LHCN-M2 (cell line): ENCODE measurements at regions not wholly inside any gene's neighbourhood (a gene's known extent, or its start where the extent isn't known, plus 50 kb on each side); places are given as distances from the start of the nearest gene placed in this dataset.
"Not testable (repeated sequence)": the region's sequence is repeated elsewhere in the genome, so short reads cannot be mapped to it uniquely, and the experiment has no call there.

ENCODE experiments used
- DNase-seq: peaks from one replicate; pipeline ENCODE4 v3.0.0-alpha.2; 2012; ENCODE audit warnings: low read depth

- no peak for DNase-seq
Measured at GRCh38 chr6:28794175-28795002, 129.4 kb downstream of the TRIM27 start.

GRCh38 chr6:28800647-28801046 is 123.1 kb downstream of the TRIM27 start:
- DNase-seq, result not testable (repeated sequence)

GRCh38 chr6:28802417-28803336 is 121.1 kb downstream of the TRIM27 start:
- peak; percentile 64 for DNase-seq

DNA sequence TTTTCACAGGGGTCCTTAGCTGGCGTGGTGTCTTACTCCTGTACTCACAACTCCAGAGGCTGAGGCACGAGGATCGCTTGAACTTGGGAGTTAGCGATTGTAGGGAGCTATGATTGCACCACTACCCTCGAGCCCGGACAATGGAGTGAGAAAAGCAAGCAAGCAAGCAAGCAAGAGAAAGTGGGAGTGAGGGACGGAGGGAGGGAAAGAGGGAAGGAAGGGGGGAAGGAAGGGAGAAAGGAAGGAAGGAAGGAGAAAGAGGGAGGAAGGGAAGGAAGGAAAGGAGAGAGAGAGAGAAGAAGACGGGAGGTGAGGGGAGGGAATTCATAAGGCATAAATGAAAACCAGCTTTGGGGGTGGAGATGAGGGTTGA is 120.5 kb downstream of the TRIM27 start:
- DNase-seq, result no peak

DNA sequence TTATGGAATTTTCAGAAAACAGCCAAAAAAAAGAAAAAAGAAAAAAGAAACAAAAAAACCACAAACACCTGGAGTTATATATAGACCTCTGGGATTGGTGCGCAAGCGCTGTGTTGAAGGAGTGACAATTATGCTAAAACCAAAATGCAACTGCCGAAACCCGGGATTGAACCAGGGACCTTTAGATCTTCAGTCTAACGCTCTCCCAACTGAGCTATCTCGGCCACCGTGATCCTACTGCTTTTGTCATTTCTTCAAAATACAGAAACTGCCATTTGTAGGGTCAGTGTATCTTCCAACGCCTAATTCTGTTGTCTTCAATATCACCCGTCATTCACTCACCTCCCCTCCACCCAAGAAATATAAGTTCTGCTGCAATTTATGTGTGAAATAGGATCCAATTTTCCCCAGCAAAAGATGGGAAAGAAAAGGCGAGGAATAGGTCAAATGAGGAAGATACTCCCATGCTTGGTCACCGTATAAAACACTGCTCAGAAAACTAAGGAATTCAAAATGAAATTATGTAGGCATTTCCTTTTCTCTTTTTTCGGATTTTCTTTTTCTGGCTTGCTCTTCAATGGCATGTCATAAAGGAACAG is 116.0 kb downstream of the TRIM27 start:
- peak; percentile 72 for DNase-seq

DNA sequence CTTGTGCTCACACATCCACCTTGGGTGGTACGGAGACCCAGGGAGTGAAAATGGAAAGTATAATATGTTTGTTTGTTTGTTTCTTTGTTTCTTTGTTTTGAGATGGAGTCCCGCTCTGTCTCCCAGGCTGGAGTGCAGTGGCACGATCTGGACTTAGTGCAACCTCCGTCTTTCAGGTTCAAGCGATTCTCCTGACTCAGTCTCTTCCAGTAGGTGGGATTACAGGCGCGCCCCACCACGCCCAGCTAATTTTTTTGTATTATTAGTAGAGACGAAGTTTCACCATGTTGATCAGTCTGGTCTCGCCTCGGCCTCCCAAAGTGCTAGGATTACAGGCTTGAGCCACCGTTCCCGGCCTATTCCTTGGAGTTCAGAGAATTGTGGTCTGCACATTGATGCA is 115.4 kb downstream of the TRIM27 start:
- no peak for DNase-seq

DNA sequence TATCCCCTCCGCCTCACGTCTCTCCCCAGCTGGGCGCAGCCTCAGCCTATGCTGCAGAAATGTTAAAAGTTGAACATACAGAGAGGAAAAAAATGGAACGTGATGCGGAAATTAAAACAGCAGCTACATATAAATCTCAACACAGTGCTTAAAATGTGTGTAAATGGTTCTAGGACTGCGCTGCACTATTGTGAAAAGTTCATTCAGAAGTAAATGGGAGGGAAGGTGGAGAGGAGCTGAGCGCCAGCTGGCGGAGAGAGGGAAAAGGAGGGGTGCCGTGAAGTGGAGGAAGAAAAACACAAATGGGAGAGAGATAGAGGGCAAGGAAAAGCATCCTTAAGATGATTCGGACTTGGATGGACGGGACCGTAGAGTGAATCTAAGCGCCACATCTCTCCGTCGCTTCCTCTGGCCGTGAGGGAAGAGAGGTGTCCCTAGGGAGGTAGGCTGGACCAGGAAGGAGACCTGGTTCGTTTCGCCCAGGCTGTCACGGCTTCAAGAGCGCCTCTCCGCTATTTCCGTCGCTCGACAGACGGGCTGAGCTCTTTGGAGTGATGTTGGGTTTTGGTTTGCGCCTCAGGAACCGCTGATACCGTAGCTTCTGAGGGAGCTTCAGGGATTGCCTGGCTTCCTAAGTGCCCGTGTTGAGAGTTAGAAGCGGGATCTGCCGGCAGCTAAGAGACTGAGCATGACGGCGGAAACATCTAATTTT is 113.7 kb downstream of the TRIM27 start:
- DNase-seq, result no peak

DNA sequence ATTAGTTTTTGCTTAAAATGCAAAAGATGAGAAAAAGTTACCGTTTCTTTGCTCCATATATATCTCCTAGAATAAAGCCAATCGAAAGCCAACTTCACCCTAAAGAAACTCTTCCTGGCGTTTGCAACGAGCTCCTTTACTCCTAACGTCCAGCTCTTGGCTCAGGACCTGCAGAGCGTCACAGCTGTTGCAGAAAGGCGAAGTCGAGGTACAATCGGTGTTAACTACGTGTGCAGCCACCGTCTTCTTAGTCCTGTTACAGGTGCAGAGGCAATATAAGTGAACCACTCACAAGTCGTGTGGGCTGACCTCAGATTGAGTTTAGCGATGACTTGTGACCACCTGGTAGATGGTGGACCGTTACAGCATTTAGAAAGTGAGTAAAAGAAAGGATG is 113.1 kb downstream of the TRIM27 start:
- DNase-seq, result no peak

DNA sequence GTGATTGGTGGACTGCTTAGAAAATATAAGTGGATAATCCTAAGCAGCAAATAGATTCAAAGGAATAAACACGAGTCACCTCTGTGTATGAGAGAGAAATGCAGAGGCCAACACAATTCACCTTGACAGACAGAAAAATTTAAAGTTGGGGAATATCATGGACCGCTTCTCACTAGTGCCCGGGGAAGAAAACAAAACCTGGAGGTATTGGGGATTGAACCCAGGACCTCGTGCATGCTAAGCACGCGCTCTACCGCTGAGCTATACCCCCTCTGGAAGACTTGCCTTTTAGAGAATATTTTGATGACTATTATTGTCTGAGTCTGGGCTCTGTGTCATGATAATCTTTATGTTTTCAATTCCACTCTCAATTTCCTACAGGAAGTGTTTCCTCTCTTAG is 111.9 kb downstream of the TRIM27 start:
- DNase-seq, result peak; percentile 43

DNA sequence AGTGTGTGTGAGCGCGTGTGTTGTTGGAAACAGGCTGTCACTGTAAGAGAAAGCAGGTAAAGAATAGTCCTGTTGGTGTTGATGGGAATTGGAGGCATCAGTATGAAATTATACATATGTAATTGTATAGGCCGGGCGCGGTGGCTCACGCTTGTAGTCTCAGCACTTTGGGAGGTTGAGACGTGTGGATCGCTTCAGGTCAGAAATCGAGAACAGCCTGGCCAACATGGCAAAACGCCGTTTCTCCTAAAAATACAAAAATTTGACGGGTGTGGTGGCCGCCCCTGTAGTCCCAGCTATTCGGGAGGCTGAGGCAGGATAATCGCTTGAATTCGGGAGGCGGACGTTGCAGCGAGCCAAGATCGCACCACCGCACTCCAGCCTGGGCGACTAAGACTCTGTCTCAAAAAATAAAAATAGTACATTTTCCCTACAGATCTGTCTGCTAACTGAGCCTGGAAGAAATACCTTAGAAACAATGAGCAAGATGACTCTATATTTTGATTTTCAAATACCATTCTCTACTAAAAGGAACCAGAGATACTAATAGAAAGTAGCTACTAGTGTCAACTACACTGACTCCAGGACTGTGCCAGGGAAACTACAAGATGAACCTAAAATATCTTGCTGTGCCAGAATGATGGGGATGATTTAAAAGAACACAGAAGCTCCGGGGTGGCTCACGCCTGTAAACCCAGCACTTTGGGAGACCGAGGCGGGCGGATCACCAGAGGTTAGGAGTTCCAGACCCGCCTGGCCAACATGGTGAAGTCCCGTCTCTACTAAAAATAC is 110.8 kb downstream of the TRIM27 start:
- no peak for DNase-seq

GRCh38 chr6:28814032-28814976 is 109.5 kb downstream of the TRIM27 start:
- no peak for DNase-seq

DNA sequence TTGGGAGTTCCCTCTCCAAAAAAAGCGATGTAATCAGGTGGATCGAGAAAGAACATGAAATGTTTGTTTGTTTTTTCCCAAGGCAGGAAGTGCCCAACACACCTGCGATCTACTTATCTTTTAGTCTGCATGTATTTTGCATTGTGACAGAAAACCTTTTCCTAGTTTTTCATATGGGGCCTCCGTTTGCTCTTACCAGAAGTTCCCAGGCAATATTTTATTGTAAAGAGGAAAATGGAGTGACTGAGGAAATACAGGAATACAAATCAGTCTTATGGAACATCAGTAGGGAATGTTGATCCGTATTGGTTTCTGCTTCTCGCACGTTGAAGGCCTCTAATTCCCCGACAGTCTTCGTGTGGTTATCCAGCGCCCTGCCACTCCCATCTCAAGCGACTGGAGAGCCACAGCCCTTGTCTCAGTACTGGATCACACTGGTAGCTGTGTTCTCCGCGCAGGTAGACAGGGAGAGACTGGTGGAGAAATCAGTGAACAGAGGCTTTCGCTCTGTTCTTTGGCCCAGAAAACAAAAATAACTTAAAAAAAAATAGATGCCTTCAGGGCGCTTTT is 107.4 kb downstream of the TRIM27 start:
- no peak for DNase-seq

GRCh38 chr6:28816909-28817807 is 106.6 kb downstream of the TRIM27 start:
- DNase-seq, result peak; percentile 84

GRCh38 chr6:28817808-28818145 is 106.0 kb downstream of the TRIM27 start:
- DNase-seq, result no peak

GRCh38 chr6:28824793-28825731 is 98.7 kb downstream of the TRIM27 start:
- no peak for DNase-seq

DNA sequence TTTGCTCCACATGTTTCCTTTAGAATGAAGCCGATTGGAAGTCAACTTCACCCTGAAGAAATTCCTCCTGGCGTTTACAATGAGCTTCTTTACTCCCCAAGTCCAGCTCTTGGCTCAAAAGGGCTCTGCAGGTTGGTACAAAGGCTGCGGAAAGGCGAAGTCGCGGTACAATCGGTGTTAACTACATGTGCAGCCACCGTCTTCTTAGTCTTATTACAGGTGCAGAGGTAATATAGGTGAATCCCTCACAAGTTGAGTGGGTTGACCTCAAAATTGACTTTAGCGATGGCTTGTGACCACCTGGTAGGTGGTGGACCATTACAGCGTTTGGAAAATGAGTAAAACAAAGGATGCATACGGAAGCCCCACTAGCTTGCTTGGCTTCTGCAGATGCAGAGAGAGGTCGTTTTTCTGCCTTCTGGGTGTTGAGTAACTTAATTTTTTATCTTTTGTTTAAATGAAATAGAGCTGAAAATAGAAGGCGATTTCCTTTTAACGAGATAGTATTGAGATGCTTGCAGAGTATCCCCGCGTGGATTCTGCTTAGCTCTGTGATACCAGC is 98.0 kb downstream of the TRIM27 start:
- no peak for DNase-seq

DNA sequence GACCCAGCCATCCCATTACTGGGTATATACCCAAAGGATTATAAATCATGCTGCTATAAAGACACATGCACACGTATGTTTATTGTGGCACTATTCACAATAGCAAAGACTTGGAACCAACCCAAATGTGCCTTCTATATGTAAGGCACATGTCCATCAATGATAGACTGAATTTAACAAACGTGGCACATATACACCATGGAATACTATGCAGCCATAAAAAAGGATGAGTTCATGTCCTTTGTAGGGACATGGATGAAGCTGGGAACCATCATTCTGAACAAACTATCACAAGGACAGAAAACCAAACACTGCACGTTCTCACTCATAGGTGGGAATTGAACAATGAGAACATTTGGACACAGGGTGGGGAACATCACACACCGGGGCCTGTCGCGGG is 92.1 kb downstream of the TRIM27 start:
- not testable (repeated sequence) for DNase-seq
